Medulla oblongata (tissue), 1 donor: ENCODE measurements at regions not wholly inside any gene's neighbourhood (a gene's known extent, or its start where the extent isn't known, plus 50 kb on each side); places are given as distances from the start of the nearest gene placed in this dataset.
A peak's percentile ranks its signal among the peaks of the same experiment; 100 is the strongest.

Experiments used
- DNase-seq: peaks from one replicate; pipeline ENCODE4 v3.0.0-alpha.2; 2015; ENCODE audit errors: extremely low spot score

- no peak for DNase-seq
Observed at GRCh38 chr22:22346401-22347107, 102.0 kb downstream of the VPREB1 start.

GRCh38 chr22:22348127-22348814 is 103.7 kb downstream of the VPREB1 start:
- DNase-seq, result peak; percentile 93

- no peak for DNase-seq
Observed at GRCh38 chr22:22348815-22349454, 104.3 kb downstream of the VPREB1 start.

GRCh38 chr22:22349455-22349836 is 104.9 kb downstream of the VPREB1 start:
- DNase-seq, result no peak

- DNase-seq, result no peak
Observed at GRCh38 chr22:22351366-22351765, 106.8 kb downstream of the VPREB1 start.

GRCh38 chr22:22352371-22352999 is 107.9 kb downstream of the VPREB1 start:
- DNase-seq, result no peak

- no peak for DNase-seq
Observed at GRCh38 chr22:22355096-22355834, 110.7 kb downstream of the VPREB1 start.

GRCh38 chr22:22357024-22357883 is 112.7 kb downstream of the VPREB1 start:
- DNase-seq, result peak; percentile 94

- no peak for DNase-seq
Observed at GRCh38 chr22:22358152-22358551, 113.6 kb downstream of the VPREB1 start.

- no peak for DNase-seq
Observed at GRCh38 chr22:22358686-22359085, 114.1 kb downstream of the VPREB1 start.

GRCh38 chr22:22359465-22359864 is 114.9 kb downstream of the VPREB1 start:
- DNase-seq, result no peak

- DNase-seq, result no peak
Observed at GRCh38 chr22:22360014-22360413, 115.4 kb downstream of the VPREB1 start.

- DNase-seq, result no peak
Observed at GRCh38 chr22:22362311-22362710, 117.7 kb downstream of the VPREB1 start.

- no peak for DNase-seq
Observed at GRCh38 chr22:22362936-22363335, 118.3 kb downstream of the VPREB1 start.

GRCh38 chr22:22364207-22364606 is 119.6 kb downstream of the VPREB1 start:
- DNase-seq, result no peak

- no peak for DNase-seq
Observed at GRCh38 chr22:22366537-22366936, 122.0 kb downstream of the VPREB1 start.

GRCh38 chr22:22368516-22368915 is 123.9 kb downstream of the VPREB1 start:
- DNase-seq, result peak; percentile 85

- peak; percentile 45 for DNase-seq
Observed at GRCh38 chr22:22369219-22369963, 124.8 kb downstream of the VPREB1 start.

GRCh38 chr22:22369964-22370270 is 125.3 kb downstream of the VPREB1 start:
- DNase-seq, result peak; percentile 85

GRCh38 chr22:22371031-22371541 is 126.5 kb downstream of the VPREB1 start:
- peak; percentile 30 for DNase-seq
